GM12878 (cell line): ENCODE measurements at regions not wholly inside any gene's neighbourhood (a gene's known extent, or its start where the extent isn't known, plus 50 kb on each side); places are given as distances from the start of the nearest gene placed in this dataset.

Source experiments
- ATAC-seq: fragments of 200-7000 bp; cut with Tn5 transposase; 3 replicates; pipeline ENCODE4 v1.9.1; 2020; ENCODE audit warnings: mild to moderate bottlenecking, moderate library complexity
- BruUV-seq: library from RNA; stranded (reverse); fragments of 400-500 nt; replicated peaks from 2 replicates; lab custom pipeline; 2021; lab: Mats Ljungman, UMichigan
- CTCF ChIA-PET: fragments of 300-600 bp; sonication (Branson Sonifier 250); formaldehyde crosslinking; extraction: SDS; loops from one replicate; lab custom pipeline; 2021; ENCODE audit warnings: inconsistent platforms; lab: Yijun Ruan, JAX
- POLR2A ChIA-PET: fragments of 350-600 bp; formaldehyde crosslinking; extraction: SDS; loops from one replicate; lab custom pipeline; 2021; ENCODE audit warnings: inconsistent platforms; lab: Charles Lee
- RAD21 ChIA-PET: fragments of 300-600 bp; sonication (Branson Sonifier 250); formaldehyde crosslinking; loops from one replicate; lab custom pipeline; 2023; ENCODE audit warnings: antibody characterized with exemption; ENCODE audit not compliant: unreplicated experiment; lab: Charles Lee
- SMC1A ChIA-PET: fragments of 300-600 bp; sonication (Branson Sonifier 250); formaldehyde crosslinking; loops from one replicate; lab custom pipeline; 2023; ENCODE audit not compliant: unreplicated experiment, uncharacterized antibody; lab: Charles Lee
- DNase-seq: peaks from one replicate; pipeline ENCODE4 v3.0.0-alpha.2; 2011; ENCODE audit warnings: low read depth, low spot score
- FAIRE-seq: peaks from 3 replicates; lab custom pipeline; 2011; peaks lifted over from hg19 to GRCh38; lab: Jason Lieb, UNC
- H2AFZ ChIP-seq: 2 replicates; pipeline ENCODE4 v1.6.0; 2011; ENCODE audit warnings: low read depth, low read length, control low read depth; ENCODE audit not compliant: control insufficient read depth
- H3K27ac ChIP-seq: 2 replicates; pipeline ENCODE4 v1.5.1; 2011; ENCODE audit warnings: control low read depth; ENCODE audit not compliant: control insufficient read depth, insufficient read depth
- H3K27me3 ChIP-seq, 2 experiments: replicated peaks in 1 of 2; 2 replicates each; pipeline versions ENCODE4 v1.6.0 to v1.6.1; 2011; ENCODE audit warnings: low read length in 1 of 2; ENCODE audit not compliant: control insufficient read depth in 2 of 2, insufficient read depth in 2 of 2
- H3K36me3 ChIP-seq, 2 experiments: 2 replicates each; pipeline ENCODE4 v1.5.1; 2011; ENCODE audit warnings: low read length in 1 of 2; ENCODE audit not compliant: control insufficient read depth in 2 of 2, insufficient read depth in 2 of 2
- H3K4me1 ChIP-seq: 2 replicates; pipeline ENCODE4 v1.6.1; 2011; ENCODE audit warnings: mild to moderate bottlenecking, low read length, moderate library complexity, mixed read lengths; ENCODE audit not compliant: control insufficient read depth, insufficient read depth
- H3K4me2 ChIP-seq: 2 replicates; pipeline ENCODE4 v1.6.0; 2011; ENCODE audit warnings: control low read depth; ENCODE audit not compliant: control insufficient read depth, insufficient read depth
- H3K4me3 ChIP-seq: fragments of 200-600 bp; sonication (generic); 2 replicates; pipeline ENCODE4 v1.5.1; 2016
- H3K79me2 ChIP-seq: 2 replicates; pipeline ENCODE4 v1.6.0; 2011; ENCODE audit warnings: low read length; ENCODE audit not compliant: control insufficient read depth, insufficient read depth
- H3K9ac ChIP-seq: 2 replicates; pipeline ENCODE4 v1.8.0; 2011; ENCODE audit warnings: low read length, control low read depth, mixed read lengths; ENCODE audit not compliant: control insufficient read depth, insufficient read depth
- H3K9me3 ChIP-seq: replicated peaks from 3 replicates; pipeline ENCODE4 v1.5.1; 2011; ENCODE audit warnings: mild to moderate bottlenecking, low read length; ENCODE audit not compliant: control insufficient read depth, insufficient read depth
- H4K20me1 ChIP-seq: 2 replicates; pipeline ENCODE4 v1.6.0; 2011; ENCODE audit not compliant: control insufficient read depth, insufficient read depth
- BCL11A ChIP-seq: IDR thresholded peaks from 2 replicates; pipeline ENCODE4 v1.6.1; 2011; ENCODE audit warnings: low read depth, low read length
- CBX3 ChIP-seq: fragments of 200-600 bp; sonication (generic); IDR thresholded peaks from 2 replicates; pipeline ENCODE4 v1.6.1; 2016; ENCODE audit warnings: low read depth, borderline replicate concordance
- E2F4 ChIP-seq: IDR thresholded peaks from 2 replicates; pipeline ENCODE4 v1.6.1; 2012; ENCODE audit warnings: low read depth, low read length, improper control_type of control experiment
- EZH2 ChIP-seq: IDR thresholded peaks from 2 replicates; pipeline ENCODE4 v1.6.1; 2012; ENCODE audit warnings: low read depth, mild to moderate bottlenecking, control low read depth, inconsistent platforms, low read length, borderline replicate concordance; ENCODE audit not compliant: control insufficient read depth
- HDAC6 ChIP-seq: fragments of 200-600 bp; sonication (generic); IDR thresholded peaks from one replicate; pipeline ENCODE4 v1.8.0; 2017; ENCODE audit warnings: antibody characterized with exemption; ENCODE audit not compliant: unreplicated experiment
- MYC ChIP-seq: IDR thresholded peaks from 2 replicates; pipeline ENCODE4 v1.6.1; 2011; ENCODE audit warnings: mild to moderate bottlenecking, low read length, moderate library complexity, inconsistent platforms; ENCODE audit not compliant: insufficient read depth, insufficient replicate concordance, insufficient read length, severe bottlenecking
- RCOR1 ChIP-seq: conservative IDR thresholded peaks from 2 replicates; pipeline ENCODE4 v1.6.1; 2012; ENCODE audit warnings: low read depth, low read length, improper control_type of control experiment
- SMARCA5 ChIP-seq: fragments of 450-650 bp; IDR thresholded peaks from 2 replicates; pipeline ENCODE4 v1.6.1; 2017; ENCODE audit warnings: mild to moderate bottlenecking
- SPI1 ChIP-seq: IDR thresholded peaks from 2 replicates; pipeline ENCODE4 v1.6.1; 2011; ENCODE audit warnings: low read depth, mild to moderate bottlenecking, low read length, moderate library complexity, borderline replicate concordance; ENCODE audit not compliant: insufficient read depth
- ZBED1 ChIP-seq: IDR thresholded peaks from 2 replicates; pipeline ENCODE4 v1.6.1; 2016; ENCODE audit warnings: borderline replicate concordance
- ZNF384 ChIP-seq: IDR thresholded peaks from 2 replicates; pipeline ENCODE4 v1.6.1; 2012; ENCODE audit warnings: low read depth, mild to moderate bottlenecking, low read length, improper control_type of control experiment, borderline replicate concordance
- WGBS: methylation state at CpG from one replicate; pipeline ENCODE4 v1.1.6; 2016; ENCODE audit warnings: low lambda C conversion rate; ENCODE audit not compliant: insufficient replicate concordance, insufficient coverage; ENCODE audit errors: missing lambda C conversion rate; 5-methylcytosine and 5-hydroxymethylcytosine counted together
- in situ Hi-C: fragments of 300-500 bp; cut with MboI; formaldehyde crosslinking; loops from 9 replicates; pipeline ENCODE4 v1.14.3; 2018; ENCODE audit warnings: mixed read lengths
- intact Hi-C: fragments of 100-400 bp; cut with micrococcal nuclease; formaldehyde crosslinking; loops from one replicate; pipeline ENCODE4 v1.14.2; 2022; ENCODE audit not compliant: unreplicated experiment

GRCh38 chr14:53478174-53478573 is 325.1 kb upstream of the DDHD1 start:
- ChIA-PET SMC1A (no interaction called here), POLR2A (no interaction called here), RAD21 (no interaction called here), CTCF (no interaction called here)
- WGBS: 0% methylated on average over 1 of the region's 1 CpG
- Histone ChIP-seq H3K27ac (no peak overlapping the region), H3K4me3 (no peak overlapping the region), H3K27me3 (no peaks in the 10 kb centered on the region), H3K4me2 (no peak overlapping the region), H3K4me1 (no peaks in the 10 kb centered on the region), H3K36me3 (no peaks in the 10 kb centered on the region), H2AFZ (no peak overlapping the region), H3K9me3 (no peaks in the 10 kb centered on the region), H3K9ac (no peak overlapping the region), H3K79me2 (no peaks in the 10 kb centered on the region), H4K20me1 (no peaks in the 10 kb centered on the region)
- intact Hi-C loops (no loop called here), in situ Hi-C loops (no loop called here)
- ATAC-seq (no peak), FAIRE-seq (no peak), DNase-seq (no peak)
- TF ChIP-seq BCL11A: no peak
- no peak for TF ChIP-seq RCOR1
- TF ChIP-seq SPI1: no peak
- no peak for TF ChIP-seq E2F4
- TF ChIP-seq EZH2: no peak
- no peak for TF ChIP-seq HDAC6
- no peak for TF ChIP-seq SMARCA5
- TF ChIP-seq ZBED1: no peak
- no peak for TF ChIP-seq MYC
- TF ChIP-seq ZNF384: no peak
- TF ChIP-seq CBX3: no peak
- BruUV-seq: no TSS peak
